GM23338 (cell line): ENCODE measurements at regions not wholly inside any gene's neighbourhood (a gene's known extent, or its start where the extent isn't known, plus 50 kb on each side); places are given as distances from the start of the nearest gene placed in this dataset.
A peak's percentile ranks its signal among the peaks of the same experiment; 100 is the strongest.

Source experiments
- ATAC-seq: fragments of 200-7000 bp; cut with Tn5 transposase; 3 replicates; pipeline ENCODE4 v1.9.1; 2020
- DNase-seq: peaks from one replicate; pipeline ENCODE4 v3.0.0-alpha.2; 2015; ENCODE audit warnings: low spot score
- H2AFZ ChIP-seq: fragments of 200-600 bp; sonication (generic); 2 replicates; pipeline ENCODE4 v1.8.0; 2016; ENCODE audit warnings: antibody characterized with exemption, mild to moderate bottlenecking, moderate library complexity
- H3F3A ChIP-seq: fragments of 200-600 bp; sonication (generic); replicated peaks from 2 replicates; pipeline ENCODE4 v1.8.0; 2017; ENCODE audit warnings: antibody characterized with exemption, mixed run types, low read depth
- H3K27ac ChIP-seq: fragments of 200-600 bp; sonication (generic); 2 replicates; pipeline ENCODE4 v1.6.1; 2016; ENCODE audit warnings: low read depth
- H3K27me3 ChIP-seq: fragments of 200-600 bp; sonication (generic); 2 replicates; pipeline ENCODE4 v1.8.0; 2016; ENCODE audit warnings: mild to moderate bottlenecking, mixed run types, moderate library complexity; ENCODE audit not compliant: insufficient read depth
- H3K36me3 ChIP-seq: fragments of 200-600 bp; sonication (generic); 2 replicates; pipeline ENCODE4 v1.8.0; 2016; ENCODE audit warnings: mild to moderate bottlenecking; ENCODE audit not compliant: insufficient read depth
- H3K4me1 ChIP-seq: fragments of 200-600 bp; sonication (generic); 2 replicates; pipeline ENCODE4 v1.8.0; 2016; ENCODE audit warnings: mild to moderate bottlenecking, moderate library complexity; ENCODE audit not compliant: insufficient read depth
- H3K4me2 ChIP-seq: fragments of 200-600 bp; sonication (generic); 2 replicates; pipeline ENCODE4 v1.7.1; 2017; ENCODE audit warnings: mixed run types
- H3K4me3 ChIP-seq: fragments of 200-600 bp; sonication (generic); 2 replicates; pipeline ENCODE4 v1.6.1; 2016; ENCODE audit warnings: mixed run types
- H3K79me2 ChIP-seq: fragments of 200-600 bp; sonication (generic); replicated peaks from 2 replicates; pipeline ENCODE4 v1.8.0; 2017; ENCODE audit warnings: mild to moderate bottlenecking; ENCODE audit not compliant: insufficient read depth
- H3K9me2 ChIP-seq: fragments of 200-600 bp; sonication (generic); 2 replicates; pipeline ENCODE4 v1.8.0; 2017; ENCODE audit not compliant: insufficient read depth
- H4K20me1 ChIP-seq: fragments of 200-600 bp; sonication (generic); replicated peaks from 2 replicates; pipeline ENCODE4 v1.8.0; 2017; ENCODE audit warnings: mild to moderate bottlenecking; ENCODE audit not compliant: insufficient read depth
- H3K27ac Mint-ChIP-seq: 2 replicates; pipeline ENCODE4 v1.8.0; 2020; ENCODE audit warnings: inconsistent platforms, mild to moderate bottlenecking, moderate library complexity, mixed read lengths
- H3K27me3 Mint-ChIP-seq: 3 replicates; pipeline ENCODE4 v1.8.0; 2022; ENCODE audit warnings: low read depth, mild to moderate bottlenecking, moderate library complexity, mixed read lengths, inconsistent platforms; ENCODE audit not compliant: insufficient read depth, poor library complexity
- H3K36me3 Mint-ChIP-seq: 3 replicates; pipeline ENCODE4 v1.8.0; 2021; ENCODE audit warnings: low read depth, mild to moderate bottlenecking, inconsistent platforms, moderate library complexity, mixed read lengths
- H3K4me1 Mint-ChIP-seq: 3 replicates; pipeline ENCODE4 v1.8.0; 2020; ENCODE audit warnings: mild to moderate bottlenecking, inconsistent platforms, mixed read lengths
- H3K4me3 Mint-ChIP-seq: 3 replicates; pipeline ENCODE4 v1.8.0; 2021; ENCODE audit warnings: moderate library complexity, mild to moderate bottlenecking, inconsistent platforms, mixed read lengths
- H3K9me3 Mint-ChIP-seq: 3 replicates; pipeline ENCODE4 v1.8.0; 2020; ENCODE audit warnings: moderate library complexity, mild to moderate bottlenecking, inconsistent platforms, mixed read lengths
- ETS1 ChIP-seq: IDR thresholded peaks from 2 replicates; pipeline ENCODE4 v1.6.1; 2016; ENCODE audit warnings: antibody characterized with exemption
- EZH2phosphoT487 ChIP-seq: fragments of 200-600 bp; sonication (generic); IDR thresholded peaks from one replicate; pipeline ENCODE4 v1.8.1; 2018; ENCODE audit warnings: antibody characterized with exemption; ENCODE audit not compliant: unreplicated experiment
- JUNB ChIP-seq: IDR thresholded peaks from one replicate; pipeline ENCODE4 v1.6.1; 2016; ENCODE audit warnings: antibody characterized with exemption; ENCODE audit not compliant: unreplicated experiment
- NANOG ChIP-seq: IDR thresholded peaks from 2 replicates; pipeline ENCODE4 v1.6.1; 2016; ENCODE audit warnings: antibody characterized with exemption, borderline replicate concordance
- POLR2AphosphoS5 ChIP-seq: IDR thresholded peaks from 2 replicates; pipeline ENCODE4 v1.6.1; 2016; ENCODE audit warnings: antibody characterized with exemption, low read depth
- REST ChIP-seq: IDR thresholded peaks from one replicate; pipeline ENCODE4 v1.6.1; 2018; ENCODE audit warnings: antibody characterized with exemption; ENCODE audit not compliant: unreplicated experiment
- STAT1 ChIP-seq: IDR thresholded peaks from one replicate; pipeline ENCODE4 v1.6.1; 2016; ENCODE audit warnings: antibody characterized with exemption; ENCODE audit not compliant: unreplicated experiment
- ZNF114 ChIP-seq: fragments of 250-450 bp; sonication (Bioruptor Pico); IDR thresholded peaks from 2 replicates; pipeline ENCODE4 v1.5.0; 2020; ENCODE audit warnings: mild to moderate bottlenecking, moderate library complexity
- ZNF331 ChIP-seq: fragments of 250-450 bp; sonication (Bioruptor Pico); IDR thresholded peaks from 2 replicates; pipeline ENCODE4 v1.5.0; 2020; ENCODE audit warnings: low read depth, mild to moderate bottlenecking, moderate library complexity
- ZNF462 ChIP-seq: fragments of 250-450 bp; sonication (Bioruptor Pico); IDR thresholded peaks from 2 replicates; pipeline ENCODE4 v1.5.0; 2020; ENCODE audit warnings: mild to moderate bottlenecking, moderate library complexity

- Histone ChIP-seq H3F3A (no peaks in the 10 kb centered on the region), H3K4me1 (peaks cover 5% of the 10 kb centered on the region; the same call in 1 of the 2 replicates), H3K4me3 (no peak overlapping the region; the same call in 1 of the 2 replicates), H3K36me3 (no peaks in the 10 kb centered on the region), H4K20me1 (no peaks in the 10 kb centered on the region), H2AFZ (no peak overlapping the region), H3K79me2 (no peaks in the 10 kb centered on the region), H3K4me2 (peak overlapping the region; percentile 36), H3K27me3 (no peaks in the 10 kb centered on the region), H3K9me2 (no peaks in the 10 kb centered on the region), H3K27ac (peak overlapping the region; percentile 82)
- no peaks in the 10 kb centered on the region for H3K36me3 Mint-ChIP-seq
- peak overlapping the region; percentile 11; the same call in 1 of the 3 replicates for H3K4me3 Mint-ChIP-seq
- peak overlapping the region; percentile 16; the same call in 1 of the 2 replicates for H3K27ac Mint-ChIP-seq
- no peaks in the 10 kb centered on the region for H3K27me3 Mint-ChIP-seq
- no peaks in the 10 kb centered on the region; the same call in 2 of the 3 replicates for H3K9me3 Mint-ChIP-seq
- TF ChIP-seq POLR2AphosphoS5, result no peak
- TF ChIP-seq ZNF331 (CRISPR knock-in tag), result no peak
- TF ChIP-seq NANOG, result 0 out of 2 replicates have a peak, but pooled peaks have one; percentile 9
- ATAC-seq (peak; percentile 93), DNase-seq (peak; percentile 87)
- peaks cover 14% of the 10 kb centered on the region for H3K4me1 Mint-ChIP-seq
These were observed 266.0 kb upstream of the SOX4 start for GRCh38 chr6:21327326-21328112.

GRCh38 chr6:21331235-21331634, 262.3 kb upstream of the SOX4 start:
- Histone ChIP-seq H3K9me2 (no peaks in the 10 kb centered on the region), H3K27me3 (no peaks in the 10 kb centered on the region), H2AFZ (no peak overlapping the region; the same call in 1 of the 2 replicates), H3K4me3 (no peak overlapping the region), H3K36me3 (no peaks in the 10 kb centered on the region), H3K4me1 (peaks cover 5% of the 10 kb centered on the region; the same call in 1 of the 2 replicates), H3K79me2 (no peaks in the 10 kb centered on the region), H3F3A (no peaks in the 10 kb centered on the region), H3K4me2 (no peak overlapping the region), H4K20me1 (no peaks in the 10 kb centered on the region), H3K27ac (no peak overlapping the region)
- no peak for ATAC-seq
- no peak for DNase-seq
- Mint-ChIP-seq H3K27me3 (peaks cover 3% of the 10 kb centered on the region), H3K4me1 (peaks cover 13% of the 10 kb centered on the region), H3K36me3 (no peaks in the 10 kb centered on the region), H3K9me3 (no peaks in the 10 kb centered on the region), H3K4me3 (no peak overlapping the region), H3K27ac (no peak overlapping the region)
- TF ChIP-seq EZH2phosphoT487 (no peak), ZNF331 (CRISPR knock-in tag) (no peak), POLR2AphosphoS5 (no peak), REST (no peak), ETS1 (no peak), JUNB (no peak), STAT1 (no peak), ZNF114 (CRISPR knock-in tag) (no peak), ZNF462 (CRISPR knock-in tag) (no peak)
